SK-N-DZ (cell line): ENCODE measurements at regions not wholly inside any gene's neighbourhood (a gene's known extent, or its start where the extent isn't known, plus 50 kb on each side); places are given as distances from the start of the nearest gene placed in this dataset.
A peak's percentile ranks its signal among the peaks of the same experiment; 100 is the strongest.

Experiments used
- DNase-seq: peaks from one replicate; pipeline ENCODE4 v3.0.0-alpha.2; 2015; ENCODE audit warnings: low spot score
- small RNA-seq, 2 experiments: library from RNA; depleted of rRNA; stranded (forward); fragments of <200 nt; gene quantifications; one replicate each; pipeline ENCODE3, GENCODE V24; 2014

DNA sequence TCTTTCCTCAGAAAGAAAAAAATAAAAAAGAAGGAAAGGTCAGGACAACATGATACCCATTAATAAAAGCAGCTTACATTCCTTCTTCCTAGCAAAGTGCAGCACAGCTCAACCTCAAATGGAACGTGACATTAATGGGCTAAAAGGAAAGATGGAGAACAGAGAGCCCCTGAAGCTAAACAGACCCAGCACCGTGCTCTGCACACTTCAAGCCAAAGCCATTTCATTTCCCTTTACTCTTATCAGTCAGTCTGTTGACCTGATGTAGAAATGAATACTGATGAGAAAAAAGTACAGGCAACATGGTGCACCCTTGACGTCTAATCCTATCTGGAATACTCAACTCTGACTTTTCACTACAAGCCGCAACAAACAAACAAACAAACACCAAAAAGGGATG, 57.7 kb upstream of the EDNRA start:
- peak; percentile 12 for DNase-seq

GRCh38 chr4:147425019-147425418, 55.9 kb upstream of the EDNRA start:
- DNase-seq = no peak

DNA sequence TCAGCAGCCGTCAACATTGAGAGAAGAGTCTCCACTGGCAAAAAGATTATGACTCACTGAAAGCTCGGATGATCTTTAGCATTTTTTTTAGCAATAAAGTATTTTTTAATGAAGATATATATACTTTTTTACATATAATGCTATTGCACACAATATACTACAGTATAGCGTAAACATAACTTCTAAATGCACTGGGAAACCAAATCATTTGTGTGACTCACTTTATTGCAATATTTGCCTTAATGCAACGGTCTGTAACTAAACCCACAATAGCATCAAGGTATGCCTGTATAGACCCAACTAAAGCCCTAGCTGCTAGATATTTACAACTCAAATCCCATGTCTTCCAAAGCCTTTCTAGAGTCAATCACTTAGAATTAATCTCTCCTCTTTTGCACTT, 52.3 kb upstream of the EDNRA start:
- no peak for DNase-seq

- DNase-seq = no peak
Measured at GRCh38 chr4:147430111-147430510, 50.8 kb upstream of the EDNRA start.

Small RNA genes lying in the stretch of these regions (small RNA-seq; reads per million reads assigned to genes)
- gene MIR548G = 0 reads per million in 2 experiments
